GM21825 (cell line): ENCODE measurements at regions not wholly inside any gene's neighbourhood (a gene's known extent, or its start where the extent isn't known, plus 50 kb on each side); places are given as distances from the start of the nearest gene placed in this dataset.
"Not testable (repeated sequence)": the region's sequence is repeated elsewhere in the genome, so short reads cannot be mapped to it uniquely, and the experiment has no call there.

Experiments used
- ATAC-seq: cut with Tn5 transposase; IDR thresholded peaks from one replicate; pipeline ENCODE4 v1.9.1; 2021; ENCODE audit warnings: mild to moderate bottlenecking, moderate library complexity; ENCODE audit not compliant: unreplicated experiment

DNA sequence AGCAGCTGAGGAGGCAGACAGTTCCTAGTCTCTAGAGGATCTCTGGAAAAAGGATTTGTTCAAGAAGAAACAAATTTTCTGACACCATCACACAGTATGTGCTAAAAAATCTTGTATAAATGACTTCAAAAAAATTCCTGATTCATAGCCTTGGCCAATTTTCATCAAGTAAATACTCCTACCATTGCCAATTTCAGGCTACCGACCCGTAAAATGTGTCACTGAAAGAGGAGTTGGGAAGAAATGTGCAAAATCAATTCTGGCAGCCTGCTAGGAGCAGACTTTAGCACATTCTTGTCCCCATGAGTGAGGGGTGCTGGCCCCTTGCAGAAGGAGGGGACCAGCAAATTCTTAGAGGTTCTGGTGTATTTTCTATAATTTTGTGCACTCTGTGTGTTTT, 109.4 kb downstream of the TMEM30B start:
- no peak for ATAC-seq

- no peak for ATAC-seq
These were observed 113.0 kb downstream of the TMEM30B start for GRCh38 chr14:61168141-61168540.

GRCh38 chr14:61167642-61168041, 113.5 kb downstream of the TMEM30B start:
- ATAC-seq, result no peak

DNA sequence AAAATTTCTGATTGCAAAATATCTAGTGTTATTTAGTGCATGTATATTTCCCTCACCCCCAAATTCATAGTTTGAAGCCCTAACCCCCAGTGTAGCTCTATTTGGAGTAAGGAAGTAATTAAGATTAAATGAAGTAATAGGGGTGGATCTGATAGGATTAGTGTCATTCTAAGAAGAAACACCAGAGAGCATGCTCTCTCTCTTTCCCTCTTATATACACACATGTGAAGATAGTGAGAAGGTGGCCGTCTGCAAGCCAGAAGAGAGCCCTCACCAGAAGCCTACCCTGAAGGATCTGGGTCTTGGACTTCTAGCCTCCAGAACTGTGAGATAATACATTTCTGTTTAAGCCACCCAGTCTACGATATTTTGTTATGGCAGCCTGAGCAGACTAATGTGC, 120.3 kb downstream of the TMEM30B start:
- ATAC-seq, result no peak

GRCh38 chr14:61154641-61155040, 126.5 kb downstream of the TMEM30B start:
- no peak for ATAC-seq

GRCh38 chr14:61153914-61154545, 127.1 kb downstream of the TMEM30B start:
- no peak for ATAC-seq

- ATAC-seq, result no peak
These were observed 127.7 kb downstream of the TMEM30B start for GRCh38 chr14:61153431-61153830.

- no peak for ATAC-seq
These were observed 128.2 kb downstream of the TMEM30B start for GRCh38 chr14:61152851-61153364.

- no peak for ATAC-seq
These were observed 129.9 kb downstream of the TMEM30B start for GRCh38 chr14:61151251-61151650.

GRCh38 chr14:61150851-61151250, 130.3 kb downstream of the TMEM30B start:
- ATAC-seq, result no peak

GRCh38 chr14:61149896-61150295, 131.2 kb downstream of the TMEM30B start:
- no peak for ATAC-seq

DNA sequence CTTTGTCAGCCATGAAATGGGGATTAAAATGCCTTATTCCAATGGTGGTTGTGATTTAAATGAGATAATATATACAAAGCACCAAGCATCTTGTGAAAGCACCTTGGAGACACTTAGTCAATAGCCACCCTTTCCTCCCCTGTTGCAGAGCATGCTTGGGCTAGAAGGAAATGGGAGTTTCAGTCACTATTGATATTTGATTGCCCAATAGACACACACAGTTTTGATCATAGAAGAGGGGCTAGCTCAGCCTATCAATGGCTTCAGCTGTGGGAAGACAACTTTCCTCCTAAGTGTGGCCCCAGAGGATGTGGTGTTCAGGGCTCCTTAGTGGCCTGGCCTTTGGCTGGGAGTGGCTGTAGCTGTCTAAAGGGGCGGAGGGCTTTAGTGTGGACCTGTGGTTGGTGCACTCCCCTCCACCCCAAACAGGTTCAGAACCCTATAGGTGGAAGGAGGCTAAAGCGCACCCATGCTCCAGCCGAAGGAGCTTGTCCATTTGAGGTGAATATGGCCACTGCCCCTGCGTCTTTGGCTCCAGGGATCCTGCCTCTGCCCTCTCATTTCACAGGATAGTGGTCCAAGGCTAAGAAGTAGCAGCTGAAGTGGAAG, 132.3 kb downstream of the TMEM30B start:
- ATAC-seq, result no peak

DNA sequence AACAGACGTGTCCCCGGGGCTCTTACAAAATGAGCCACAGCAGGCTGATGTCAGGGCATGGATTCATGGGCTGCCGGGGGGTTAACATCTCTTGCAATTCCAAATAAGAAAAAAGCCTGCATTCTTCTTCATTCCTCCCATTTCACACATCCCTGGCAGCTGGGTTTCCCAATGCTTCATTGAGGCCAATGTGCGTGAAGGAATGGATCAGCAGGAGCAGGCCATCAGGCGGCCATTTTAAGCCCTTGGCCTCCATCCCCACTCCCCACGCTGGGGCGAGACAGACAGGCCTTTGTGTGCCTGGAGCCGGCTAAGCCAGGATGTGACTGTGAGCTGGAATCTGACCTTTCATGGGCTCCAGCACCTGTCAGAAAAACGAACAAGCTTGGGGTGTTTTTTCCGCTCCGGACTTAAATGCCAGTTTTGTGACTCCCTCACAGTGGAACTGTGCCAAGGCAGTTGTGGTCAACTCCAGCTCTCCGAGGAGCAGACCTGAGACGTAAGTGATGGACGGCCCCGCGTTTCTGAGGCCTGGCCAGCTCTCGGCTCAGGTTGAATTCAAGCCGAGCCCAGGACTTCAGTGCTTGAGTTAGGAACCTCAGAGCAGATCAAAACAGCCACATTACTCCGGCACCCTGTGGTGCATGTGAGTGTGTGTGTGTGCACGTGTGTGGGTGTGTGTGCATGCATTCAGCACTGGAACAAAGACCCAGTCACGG, 133.1 kb downstream of the TMEM30B start:
- no peak for ATAC-seq

DNA sequence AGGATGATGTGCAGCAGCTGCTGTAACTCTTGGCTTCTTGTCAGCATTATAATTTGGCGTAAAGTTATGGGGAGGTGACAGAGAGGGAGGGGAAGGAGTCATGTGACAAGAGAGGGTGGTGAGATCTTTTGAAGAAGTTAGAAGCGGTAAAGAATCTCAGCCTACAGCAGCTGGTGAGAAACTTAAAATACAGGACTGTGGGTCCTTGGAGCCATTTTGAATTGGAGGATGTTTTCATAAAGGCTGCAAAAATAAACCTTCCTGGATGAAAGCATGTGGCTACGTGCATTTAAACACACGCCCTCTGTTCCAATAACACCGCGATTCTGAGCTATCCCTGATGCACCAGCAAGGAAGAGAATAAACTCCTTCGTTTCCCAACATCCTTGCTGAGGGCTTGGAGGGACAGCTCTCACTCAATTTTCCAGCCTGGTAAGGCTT, 133.7 kb downstream of the TMEM30B start:
- no peak for ATAC-seq

GRCh38 chr14:61146899-61147298, 134.2 kb downstream of the TMEM30B start:
- no peak for ATAC-seq

DNA sequence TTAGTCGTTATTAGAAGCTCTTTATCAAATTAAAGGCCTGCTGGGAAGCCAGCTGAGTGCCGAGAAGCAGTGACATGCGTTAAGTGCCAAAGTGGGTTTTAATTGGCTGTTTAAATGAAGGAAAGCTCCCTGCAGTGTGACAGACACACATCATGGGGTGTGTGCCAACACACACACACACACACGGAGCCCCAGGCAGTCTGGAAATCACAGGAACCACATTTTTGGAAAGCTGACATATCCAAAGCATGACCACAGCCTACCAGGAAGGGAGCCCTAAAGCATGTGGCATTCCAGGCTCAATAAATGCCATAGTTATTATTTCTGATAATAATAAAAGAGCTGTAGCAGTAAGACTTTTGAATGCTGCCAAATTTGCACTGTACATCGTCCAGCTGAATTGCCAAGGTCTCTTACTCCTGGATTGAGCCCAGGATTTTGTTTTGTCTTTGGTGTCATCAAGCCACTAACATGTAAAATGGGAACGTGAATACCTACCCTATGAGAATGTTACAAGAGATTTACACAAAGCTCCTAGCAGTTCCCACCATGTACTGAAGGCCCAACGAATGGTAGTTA, 135.1 kb downstream of the TMEM30B start:
- no peak for ATAC-seq

DNA sequence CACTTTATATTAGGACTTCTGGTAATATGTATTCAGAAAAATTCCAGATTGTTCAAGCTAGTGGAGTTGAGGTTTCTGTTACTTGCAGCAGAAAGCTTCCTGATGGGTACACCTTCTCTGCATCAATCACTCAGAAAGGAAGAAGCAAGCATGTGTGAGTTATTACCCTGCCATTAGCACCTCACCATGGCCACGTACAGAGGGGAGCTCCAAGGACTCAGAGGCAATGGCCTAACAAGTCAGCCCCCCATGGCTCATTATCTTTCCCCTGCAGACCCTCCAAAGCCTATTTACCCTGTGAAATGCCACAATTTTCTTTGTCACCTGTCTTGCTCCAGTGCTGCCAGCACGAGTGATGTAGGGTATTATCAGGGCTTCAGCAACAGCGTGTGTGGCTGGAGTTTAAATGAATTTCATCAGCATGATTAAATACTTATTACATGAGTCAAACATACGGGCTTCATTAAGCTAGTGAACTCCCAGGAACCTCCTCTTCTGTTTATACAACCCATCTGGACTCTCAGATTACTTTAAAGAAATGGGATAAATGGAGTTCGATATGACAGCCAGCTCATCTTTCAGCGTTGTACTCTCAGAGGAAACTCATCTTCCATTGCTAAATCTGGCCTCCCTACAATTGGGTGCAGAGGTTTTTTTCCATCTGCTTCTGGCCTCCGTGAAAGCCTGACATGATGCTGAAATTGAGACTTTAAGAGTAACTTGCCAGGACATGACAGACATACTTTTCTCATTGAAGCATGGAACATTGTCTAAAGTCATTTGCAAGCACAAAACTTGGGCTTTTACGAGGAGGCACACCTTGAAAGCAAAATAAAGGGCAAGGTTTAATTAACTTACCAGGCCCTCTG, 135.9 kb downstream of the TMEM30B start:
- no peak for ATAC-seq

- ATAC-seq, result not testable (repeated sequence)
These were observed 136.8 kb downstream of the TMEM30B start for GRCh38 chr14:61144117-61145033.

- no peak for ATAC-seq
These were observed 140.3 kb downstream of the TMEM30B start for GRCh38 chr14:61140872-61141271.

DNA sequence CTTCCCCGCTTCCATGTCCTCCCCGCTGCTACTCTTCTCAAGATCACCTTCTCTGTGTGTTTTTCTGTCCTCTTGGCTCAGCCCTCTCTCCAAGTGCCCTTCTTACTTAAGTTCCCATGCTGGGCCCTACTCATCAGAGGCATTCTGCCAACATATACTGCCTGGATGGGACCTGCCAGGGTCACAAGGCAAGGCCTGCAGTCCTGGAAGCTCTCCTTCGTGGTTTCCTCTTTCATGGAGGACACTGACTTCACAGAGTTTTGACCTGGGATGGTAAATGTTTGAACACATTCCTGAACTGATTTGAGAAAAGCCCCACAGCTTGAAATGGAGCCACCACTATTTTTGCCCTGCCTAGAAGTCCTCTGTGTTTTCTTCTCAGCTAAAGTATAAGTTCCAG, 140.9 kb downstream of the TMEM30B start:
- no peak for ATAC-seq
